Uterus (tissue), 2 donors: ENCODE measurements at regions not wholly inside any gene's neighbourhood (a gene's known extent, or its start where the extent isn't known, plus 50 kb on each side); places are given as distances from the start of the nearest gene placed in this dataset.

Experiments
- POLR2A ChIP-seq, 2 donors: fragments of 450-650 bp; IDR thresholded peaks; one replicate each; pipeline ENCODE4 v1.6.1; 2016; ENCODE audit warnings: antibody characterized with exemption in 2 of 2, mild to moderate bottlenecking in 1 of 2, moderate library complexity in 1 of 2
- TF ChIP-seq, protein P1 (sequence below), 4 experiments: fragments of 200-600 bp in 2 of 4; fragments of 450-650 bp in 2 of 4; sonication (generic) in 2 of 4; IDR thresholded peaks; one replicate each; pipeline ENCODE4 v1.5.1; 2016 to 2019; ENCODE audit warnings: antibody characterized with exemption in 4 of 4, mild to moderate bottlenecking in 2 of 4, moderate library complexity in 1 of 4

DNA sequence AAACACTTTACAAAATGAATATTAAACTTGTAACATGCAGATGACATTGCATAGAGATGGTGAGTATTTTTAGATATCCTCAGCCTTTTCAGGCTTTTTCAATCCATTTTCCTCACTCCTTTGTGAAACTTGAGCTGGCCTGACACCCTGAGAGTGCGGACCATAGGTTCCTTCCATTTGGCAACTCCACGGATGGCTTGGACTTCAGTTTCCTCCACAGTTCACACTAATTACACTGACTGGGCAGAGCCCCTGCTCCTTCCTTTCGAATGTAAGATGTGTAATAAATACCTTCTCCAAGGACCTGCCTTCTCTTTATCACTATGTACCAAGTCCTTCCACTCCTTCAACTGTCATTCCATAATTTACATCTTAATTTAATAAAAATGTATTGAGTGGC is 141.7 kb upstream of the LRIG1 start:
- TF ChIP-seq, protein P1, sequence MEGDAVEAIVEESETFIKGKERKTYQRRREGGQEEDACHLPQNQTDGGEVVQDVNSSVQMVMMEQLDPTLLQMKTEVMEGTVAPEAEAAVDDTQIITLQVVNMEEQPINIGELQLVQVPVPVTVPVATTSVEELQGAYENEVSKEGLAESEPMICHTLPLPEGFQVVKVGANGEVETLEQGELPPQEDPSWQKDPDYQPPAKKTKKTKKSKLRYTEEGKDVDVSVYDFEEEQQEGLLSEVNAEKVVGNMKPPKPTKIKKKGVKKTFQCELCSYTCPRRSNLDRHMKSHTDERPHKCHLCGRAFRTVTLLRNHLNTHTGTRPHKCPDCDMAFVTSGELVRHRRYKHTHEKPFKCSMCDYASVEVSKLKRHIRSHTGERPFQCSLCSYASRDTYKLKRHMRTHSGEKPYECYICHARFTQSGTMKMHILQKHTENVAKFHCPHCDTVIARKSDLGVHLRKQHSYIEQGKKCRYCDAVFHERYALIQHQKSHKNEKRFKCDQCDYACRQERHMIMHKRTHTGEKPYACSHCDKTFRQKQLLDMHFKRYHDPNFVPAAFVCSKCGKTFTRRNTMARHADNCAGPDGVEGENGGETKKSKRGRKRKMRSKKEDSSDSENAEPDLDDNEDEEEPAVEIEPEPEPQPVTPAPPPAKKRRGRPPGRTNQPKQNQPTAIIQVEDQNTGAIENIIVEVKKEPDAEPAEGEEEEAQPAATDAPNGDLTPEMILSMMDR (IDR thresholded peaks at IDR 0.05): no peak
- TF ChIP-seq POLR2A (IDR thresholded peaks at IDR 0.05): no peak
